HFFc6 (cell line): ENCODE measurements at regions not wholly inside any gene's neighbourhood (a gene's known extent, or its start where the extent isn't known, plus 50 kb on each side); places are given as distances from the start of the nearest gene placed in this dataset.

Source experiments
- DNase-seq: peaks from one replicate; pipeline ENCODE4 v3.0.0-alpha.2; 2018
- H3K27ac Mint-ChIP-seq: 2 replicates; pipeline ENCODE4 v1.8.0; 2020; ENCODE audit warnings: mild to moderate bottlenecking, mixed read lengths
- H3K27me3 Mint-ChIP-seq: 2 replicates; pipeline ENCODE4 v1.8.0; 2021; ENCODE audit warnings: mild to moderate bottlenecking, moderate library complexity, mixed read lengths; ENCODE audit not compliant: insufficient read depth
- H3K36me3 Mint-ChIP-seq: 2 replicates; pipeline ENCODE4 v1.8.0; 2021; ENCODE audit warnings: low read depth, mixed read lengths
- H3K4me1 Mint-ChIP-seq: 2 replicates; pipeline ENCODE4 v1.8.0; 2020; ENCODE audit warnings: low read depth, mixed read lengths
- H3K4me3 Mint-ChIP-seq: 2 replicates; pipeline ENCODE4 v1.8.0; 2020; ENCODE audit warnings: mild to moderate bottlenecking, moderate library complexity, mixed read lengths
- H3K9me3 Mint-ChIP-seq: 2 replicates; pipeline ENCODE4 v1.8.0; 2020; ENCODE audit warnings: mild to moderate bottlenecking, mixed read lengths
- CTCF ChIP-seq: fragments of 200-600 bp; sonication (generic); IDR thresholded peaks from 2 replicates; pipeline ENCODE4 v1.5.0; 2021; ENCODE audit warnings: antibody characterized with exemption, mild to moderate bottlenecking

GRCh38 chr3:64803469-64803868 is 115.7 kb upstream of the ADAMTS9 start:
- TF ChIP-seq CTCF: no peak
- Mint-ChIP-seq H3K4me1 (no peaks in the 10 kb centered on the region), H3K9me3 (peaks cover 18% of the 10 kb centered on the region), H3K36me3 (no peaks in the 10 kb centered on the region; the same call in 1 of the 2 replicates), H3K4me3 (no peak overlapping the region), H3K27ac (no peak overlapping the region), H3K27me3 (no peaks in the 10 kb centered on the region; the same call in none of the 2 replicates)
- no peak for DNase-seq

GRCh38 chr3:64802460-64802859 is 114.7 kb upstream of the ADAMTS9 start:
- Mint-ChIP-seq H3K36me3 (no peaks in the 10 kb centered on the region; the same call in 1 of the 2 replicates), H3K27ac (no peak overlapping the region), H3K9me3 (peaks cover 24% of the 10 kb centered on the region), H3K4me1 (no peaks in the 10 kb centered on the region), H3K4me3 (no peak overlapping the region), H3K27me3 (no peaks in the 10 kb centered on the region; the same call in 1 of the 2 replicates)
- no peak for DNase-seq
- TF ChIP-seq CTCF: no peak

- Mint-ChIP-seq H3K9me3 (peaks cover 28% of the 10 kb centered on the region), H3K27me3 (no peaks in the 10 kb centered on the region; the same call in 1 of the 2 replicates), H3K4me1 (no peaks in the 10 kb centered on the region), H3K4me3 (no peak overlapping the region), H3K27ac (no peak overlapping the region), H3K36me3 (no peaks in the 10 kb centered on the region; the same call in 1 of the 2 replicates)
- no peak for TF ChIP-seq CTCF
- DNase-seq: no peak
These were observed 114.1 kb upstream of the ADAMTS9 start for GRCh38 chr3:64801856-64802255.

GRCh38 chr3:64799606-64800005 is 111.8 kb upstream of the ADAMTS9 start:
- no peaks in the 10 kb centered on the region for H3K4me1 Mint-ChIP-seq
- no peaks in the 10 kb centered on the region; the same call in 1 of the 2 replicates for H3K27me3 Mint-ChIP-seq
- H3K9me3 Mint-ChIP-seq: peaks cover 13% of the 10 kb centered on the region
- no peak for DNase-seq
- no peaks in the 10 kb centered on the region for H3K36me3 Mint-ChIP-seq
- TF ChIP-seq CTCF: no peak
- H3K27ac Mint-ChIP-seq: no peak overlapping the region
- H3K4me3 Mint-ChIP-seq: no peak overlapping the region

- no peaks in the 10 kb centered on the region for H3K36me3 Mint-ChIP-seq
- H3K27me3 Mint-ChIP-seq: no peaks in the 10 kb centered on the region
- no peaks in the 10 kb centered on the region for H3K4me1 Mint-ChIP-seq
- H3K9me3 Mint-ChIP-seq: peaks cover 10% of the 10 kb centered on the region
- H3K4me3 Mint-ChIP-seq: no peak overlapping the region
- H3K27ac Mint-ChIP-seq: no peak overlapping the region
- TF ChIP-seq CTCF: no peak
- no peak for DNase-seq
These were observed 110.5 kb upstream of the ADAMTS9 start for GRCh38 chr3:64798316-64798715.
